ENCODE measurements at regions not wholly inside any gene's neighbourhood (a gene's known extent, or its start where the extent isn't known, plus 50 kb on each side); places are given as distances from the start of the nearest gene placed in this dataset.

DNA sequence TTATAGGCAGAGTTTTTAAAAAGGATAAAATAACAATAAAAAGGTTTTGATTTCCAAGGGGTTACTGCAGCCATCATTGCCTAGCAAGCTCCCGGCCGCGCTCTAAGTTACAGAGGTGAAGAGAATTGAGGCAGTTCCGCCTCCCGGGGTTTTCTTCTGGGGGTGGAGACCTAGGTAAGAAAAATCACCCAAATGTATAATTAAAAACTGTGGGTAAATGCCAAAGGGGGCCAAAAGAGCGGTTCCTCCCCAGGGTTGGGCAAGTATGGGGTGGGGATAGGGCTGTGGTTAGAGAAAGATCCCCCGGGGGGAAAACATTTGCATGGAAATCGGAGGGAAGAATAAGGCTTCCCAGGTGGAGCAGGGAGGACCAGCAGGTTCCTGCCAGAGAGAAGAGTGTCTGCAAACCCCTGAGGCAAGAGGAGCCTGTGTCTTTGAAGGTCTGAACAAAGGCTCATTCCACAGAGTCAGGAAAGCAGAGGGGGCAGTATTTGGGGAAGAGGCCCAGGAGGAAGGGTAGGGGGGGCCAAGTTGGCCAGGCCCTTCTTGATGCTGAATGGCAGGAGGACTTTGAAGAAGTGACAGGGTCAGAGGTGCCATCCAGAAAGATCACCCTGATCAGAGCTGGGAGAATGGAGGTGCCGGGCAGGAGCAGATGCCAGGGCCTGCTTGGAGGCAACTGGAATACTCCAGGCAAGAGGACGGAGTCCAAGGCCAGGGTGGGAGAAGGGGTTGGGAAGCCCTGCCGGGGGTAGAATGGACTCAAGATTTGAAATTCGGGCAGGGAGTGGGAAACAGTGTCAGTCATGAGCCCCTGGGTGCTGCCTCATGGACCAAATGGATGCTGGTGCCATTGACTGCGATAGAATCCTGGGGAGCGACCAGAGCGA is 152.9 kb upstream of the RGMA start (continued):
- TF ChIP-seq, protein P1, sequence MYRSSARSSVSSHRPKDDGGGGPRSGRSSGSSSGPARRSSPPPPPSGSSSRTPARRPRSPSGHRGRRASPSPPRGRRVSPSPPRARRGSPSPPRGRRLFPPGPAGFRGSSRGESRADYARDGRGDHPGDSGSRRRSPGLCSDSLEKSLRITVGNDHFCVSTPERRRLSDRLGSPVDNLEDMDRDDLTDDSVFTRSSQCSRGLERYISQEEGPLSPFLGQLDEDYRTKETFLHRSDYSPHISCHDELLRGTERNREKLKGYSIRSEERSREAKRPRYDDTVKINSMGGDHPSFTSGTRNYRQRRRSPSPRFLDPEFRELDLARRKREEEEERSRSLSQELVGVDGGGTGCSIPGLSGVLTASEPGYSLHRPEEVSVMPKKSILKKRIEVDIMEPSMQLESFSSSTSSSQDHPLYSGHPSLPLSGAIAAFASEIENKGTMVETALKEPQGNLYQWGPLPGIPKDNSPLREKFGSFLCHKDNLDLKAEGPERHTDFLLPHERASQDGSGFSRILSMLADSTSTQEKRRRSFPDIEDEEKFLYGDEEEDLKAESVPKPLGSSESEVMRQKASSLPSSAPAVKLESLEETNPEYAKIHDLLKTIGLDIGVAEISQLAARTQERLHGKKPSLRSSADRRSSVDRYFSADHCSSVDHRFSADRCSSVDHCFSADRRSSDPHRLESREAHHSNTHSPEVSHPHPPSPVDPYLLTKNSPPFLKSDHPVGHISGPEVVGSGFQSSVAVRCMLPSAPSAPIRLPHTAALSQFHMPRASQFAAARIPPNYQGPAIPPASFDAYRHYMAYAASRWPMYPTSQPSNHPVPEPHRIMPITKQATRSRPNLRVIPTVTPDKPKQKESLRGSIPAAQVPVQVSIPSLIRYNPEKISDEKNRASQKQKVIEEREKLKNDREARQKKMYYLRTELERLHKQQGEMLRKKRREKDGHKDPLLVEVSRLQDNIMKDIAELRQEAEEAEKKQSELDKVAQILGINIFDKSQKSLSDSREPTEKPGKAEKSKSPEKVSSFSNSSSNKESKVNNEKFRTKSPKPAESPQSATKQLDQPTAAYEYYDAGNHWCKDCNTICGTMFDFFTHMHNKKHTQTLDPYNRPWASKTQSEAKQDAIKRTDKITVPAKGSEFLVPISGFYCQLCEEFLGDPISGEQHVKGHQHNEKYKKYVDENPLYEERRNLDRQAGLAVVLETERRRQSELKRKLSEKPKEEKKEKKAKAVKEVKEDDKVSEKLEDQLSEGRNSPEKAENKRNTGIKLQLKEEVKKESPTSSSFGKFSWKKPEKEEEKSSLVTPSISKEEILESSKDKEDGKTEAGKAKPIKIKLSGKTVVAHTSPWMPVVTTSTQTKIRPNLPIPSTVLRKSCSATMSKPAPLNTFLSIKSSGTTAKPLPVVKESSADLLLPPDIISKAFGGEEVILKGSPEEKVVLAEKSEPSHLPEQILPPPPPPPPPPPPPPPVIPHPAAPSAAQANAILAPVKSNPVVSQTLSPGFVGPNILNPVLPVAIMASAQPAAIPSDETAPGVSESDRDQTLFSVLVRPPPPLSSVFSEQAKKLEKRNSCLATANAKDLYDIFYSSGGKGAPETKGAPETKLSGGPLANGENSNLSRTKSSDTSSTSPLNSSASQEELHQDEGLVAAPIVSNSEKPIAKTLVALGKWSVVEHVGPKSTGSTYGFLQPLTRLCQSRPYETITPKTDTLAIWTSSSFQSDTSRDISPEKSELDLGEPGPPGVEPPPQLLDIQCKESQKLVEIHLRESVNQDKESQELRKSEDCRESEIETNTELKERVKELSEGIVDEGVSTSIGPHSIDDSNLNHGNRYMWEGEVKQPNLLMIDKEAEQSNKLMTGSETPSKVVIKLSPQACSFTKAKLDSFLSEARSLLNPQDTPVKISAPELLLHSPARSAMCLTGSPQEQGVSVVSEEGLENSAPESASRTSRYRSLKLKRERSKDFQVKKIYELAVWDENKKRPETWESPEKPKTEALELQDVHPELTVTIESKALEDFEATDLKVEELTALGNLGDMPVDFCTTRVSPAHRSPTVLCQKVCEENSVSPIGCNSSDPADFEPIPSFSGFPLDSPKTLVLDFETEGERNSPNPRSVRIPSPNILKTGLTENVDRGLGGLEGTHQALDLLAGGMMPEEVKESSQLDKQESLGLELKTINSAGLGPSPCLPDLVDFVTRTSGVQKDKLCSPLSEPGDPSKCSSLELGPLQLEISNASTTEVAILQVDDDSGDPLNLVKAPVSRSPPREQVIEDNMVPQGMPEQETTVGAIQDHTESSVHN (IDR thresholded peaks at IDR 0.05; ENCODE audit: borderline replicate concordance in 1 of 2, low read depth in 1 of 2) = no peak
- no peak for TF ChIP-seq CHCHD3 (CRISPR knock-in tag; IDR thresholded peaks at IDR 0.05)
- TF ChIP-seq, protein P2, sequence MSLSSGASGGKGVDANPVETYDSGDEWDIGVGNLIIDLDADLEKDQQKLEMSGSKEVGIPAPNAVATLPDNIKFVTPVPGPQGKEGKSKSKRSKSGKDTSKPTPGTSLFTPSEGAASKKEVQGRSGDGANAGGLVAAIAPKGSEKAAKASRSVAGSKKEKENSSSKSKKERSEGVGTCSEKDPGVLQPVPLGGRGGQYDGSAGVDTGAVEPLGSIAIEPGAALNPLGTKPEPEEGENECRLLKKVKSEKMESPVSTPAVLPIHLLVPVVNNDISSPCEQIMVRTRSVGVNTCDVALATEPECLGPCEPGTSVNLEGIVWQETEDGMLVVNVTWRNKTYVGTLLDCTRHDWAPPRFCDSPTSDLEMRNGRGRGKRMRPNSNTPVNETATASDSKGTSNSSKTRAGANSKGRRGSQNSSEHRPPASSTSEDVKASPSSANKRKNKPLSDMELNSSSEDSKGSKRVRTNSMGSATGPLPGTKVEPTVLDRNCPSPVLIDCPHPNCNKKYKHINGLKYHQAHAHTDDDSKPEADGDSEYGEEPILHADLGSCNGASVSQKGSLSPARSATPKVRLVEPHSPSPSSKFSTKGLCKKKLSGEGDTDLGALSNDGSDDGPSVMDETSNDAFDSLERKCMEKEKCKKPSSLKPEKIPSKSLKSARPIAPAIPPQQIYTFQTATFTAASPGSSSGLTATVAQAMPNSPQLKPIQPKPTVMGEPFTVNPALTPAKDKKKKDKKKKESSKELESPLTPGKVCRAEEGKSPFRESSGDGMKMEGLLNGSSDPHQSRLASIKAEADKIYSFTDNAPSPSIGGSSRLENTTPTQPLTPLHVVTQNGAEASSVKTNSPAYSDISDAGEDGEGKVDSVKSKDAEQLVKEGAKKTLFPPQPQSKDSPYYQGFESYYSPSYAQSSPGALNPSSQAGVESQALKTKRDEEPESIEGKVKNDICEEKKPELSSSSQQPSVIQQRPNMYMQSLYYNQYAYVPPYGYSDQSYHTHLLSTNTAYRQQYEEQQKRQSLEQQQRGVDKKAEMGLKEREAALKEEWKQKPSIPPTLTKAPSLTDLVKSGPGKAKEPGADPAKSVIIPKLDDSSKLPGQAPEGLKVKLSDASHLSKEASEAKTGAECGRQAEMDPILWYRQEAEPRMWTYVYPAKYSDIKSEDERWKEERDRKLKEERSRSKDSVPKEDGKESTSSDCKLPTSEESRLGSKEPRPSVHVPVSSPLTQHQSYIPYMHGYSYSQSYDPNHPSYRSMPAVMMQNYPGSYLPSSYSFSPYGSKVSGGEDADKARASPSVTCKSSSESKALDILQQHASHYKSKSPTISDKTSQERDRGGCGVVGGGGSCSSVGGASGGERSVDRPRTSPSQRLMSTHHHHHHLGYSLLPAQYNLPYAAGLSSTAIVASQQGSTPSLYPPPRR (CRISPR knock-in tag; IDR thresholded peaks at IDR 0.05; ENCODE audit: borderline replicate concordance) = no peak
- TF ChIP-seq GTF2A2 (tag; IDR thresholded peaks at IDR 0.05) = no peak
- no peak for TF ChIP-seq MAZ (CRISPR knock-in tag; conservative IDR thresholded peaks at IDR 0.05 in 1 of 2, IDR thresholded peaks at IDR 0.05 in 1 of 2)
- TF ChIP-seq RNF2 (IDR thresholded peaks at IDR 0.05) = no peak
- no peak for TF ChIP-seq NFYB (IDR thresholded peaks at IDR 0.05; ENCODE audit: extremely low read depth, insufficient read length)

All from K562 (cell line).